GM21367 (cell line): ENCODE measurements at regions not wholly inside any gene's neighbourhood (a gene's known extent, or its start where the extent isn't known, plus 50 kb on each side); places are given as distances from the start of the nearest gene placed in this dataset.
A peak's percentile ranks its signal among the peaks of the same experiment; 100 is the strongest.
"Not testable (repeated sequence)": the region's sequence is repeated elsewhere in the genome, so short reads cannot be mapped to it uniquely, and the experiment has no call there.

Experiments
- ATAC-seq: cut with Tn5 transposase; IDR thresholded peaks from one replicate; pipeline ENCODE4 v1.9.1; 2021; ENCODE audit not compliant: unreplicated experiment

GRCh38 chr1:194503209-194503608, 1316.8 kb upstream of the B3GALT2 start:
- no peak for ATAC-seq

- no peak for ATAC-seq
Observed at GRCh38 chr1:194495434-194495833, 1309.0 kb upstream of the B3GALT2 start.

- no peak for ATAC-seq
Observed at GRCh38 chr1:194487172-194487571, 1300.8 kb upstream of the B3GALT2 start.

GRCh38 chr1:194485432-194485831, 1299.0 kb upstream of the B3GALT2 start:
- ATAC-seq: no peak

GRCh38 chr1:194478731-194479130, 1292.3 kb upstream of the B3GALT2 start:
- ATAC-seq: no peak

GRCh38 chr1:194477908-194478307, 1291.5 kb upstream of the B3GALT2 start:
- ATAC-seq: peak; percentile 95

GRCh38 chr1:194476872-194477271, 1290.5 kb upstream of the B3GALT2 start:
- ATAC-seq: no peak

- no peak for ATAC-seq
Observed at GRCh38 chr1:194476351-194476750, 1289.9 kb upstream of the B3GALT2 start.

- ATAC-seq: no peak
Observed at GRCh38 chr1:194474701-194475100, 1288.3 kb upstream of the B3GALT2 start.

GRCh38 chr1:194473766-194474165, 1287.4 kb upstream of the B3GALT2 start:
- ATAC-seq: no peak

GRCh38 chr1:194469282-194469681, 1282.9 kb upstream of the B3GALT2 start:
- ATAC-seq: no peak

GRCh38 chr1:194466706-194467105, 1280.3 kb upstream of the B3GALT2 start:
- ATAC-seq: no peak

GRCh38 chr1:194447636-194448035, 1261.2 kb upstream of the B3GALT2 start:
- ATAC-seq: no peak

- ATAC-seq: no peak
Observed at GRCh38 chr1:194445244-194445643, 1258.8 kb upstream of the B3GALT2 start.

- ATAC-seq: no peak
Observed at GRCh38 chr1:194442901-194443575, 1256.6 kb upstream of the B3GALT2 start.

GRCh38 chr1:194437135-194437534, 1250.7 kb upstream of the B3GALT2 start:
- no peak for ATAC-seq

GRCh38 chr1:194431121-194431520, 1244.7 kb upstream of the B3GALT2 start:
- no peak for ATAC-seq

GRCh38 chr1:194420706-194421105, 1234.3 kb upstream of the B3GALT2 start:
- no peak for ATAC-seq

- no peak for ATAC-seq
Observed at GRCh38 chr1:194419721-194420120, 1233.3 kb upstream of the B3GALT2 start.

- no peak for ATAC-seq
Observed at GRCh38 chr1:194410756-194411155, 1224.3 kb upstream of the B3GALT2 start.

GRCh38 chr1:194407238-194407637, 1220.8 kb upstream of the B3GALT2 start:
- not testable (repeated sequence) for ATAC-seq

- no peak for ATAC-seq
Observed at GRCh38 chr1:194394676-194395075, 1208.3 kb upstream of the B3GALT2 start.

GRCh38 chr1:194387531-194387930, 1201.1 kb upstream of the B3GALT2 start:
- no peak for ATAC-seq
